Skin epidermis (tissue), 12 donors: ENCODE measurements at regions not wholly inside any gene's neighbourhood (a gene's known extent, or its start where the extent isn't known, plus 50 kb on each side); places are given as distances from the start of the nearest gene placed in this dataset.

Experiments
- H3K27ac ChIP-seq, 21 experiments: fragments of 200-600 bp; sonication (generic) in 11 of 21; one replicate each; pipeline ENCODE4 v1.5.0; 2020; ENCODE audit warnings: mild to moderate bottlenecking in 3 of 21, inconsistent platforms in 2 of 21, moderate library complexity in 2 of 21
- H3K4me3 ChIP-seq, 7 experiments: fragments of 200-600 bp; sonication (generic) in 2 of 7; one replicate each; pipeline ENCODE4 v1.5.0; 2020; ENCODE audit warnings: inconsistent platforms in 2 of 7, mild to moderate bottlenecking in 2 of 7, moderate library complexity in 1 of 7

- peak overlapping the region in 3 of 7 experiments; percentile 44 to 49 (median 49) for H3K4me3 ChIP-seq
- peak overlapping the region in 19 of 21 experiments; percentile 45 to 99 (median 91) for H3K27ac ChIP-seq
These were observed 60.2 kb upstream of the COMTD1 start for GRCh38 chr10:75295868-75296441.

- peak overlapping the region; percentile 44 to 64 (median 49) for H3K4me3 ChIP-seq
- peak overlapping the region; percentile 65 to 99 (median 91) for H3K27ac ChIP-seq
These were observed 59.3 kb upstream of the COMTD1 start for GRCh38 chr10:75294866-75295701.

GRCh38 chr10:75294518-75294865 lies 58.7 kb upstream of the COMTD1 start:
- Histone ChIP-seq H3K27ac (peak overlapping the region; percentile 65 to 99 (median 91)), H3K4me3 (peak overlapping the region; percentile 44 to 64 (median 49))

GRCh38 chr10:75294031-75294437 lies 58.3 kb upstream of the COMTD1 start:
- H3K4me3 ChIP-seq = peak overlapping the region in 3 of 7 experiments; percentile 50 to 64 (median 58)
- peak overlapping the region in 20 of 21 experiments; percentile 76 to 99 (median 91) for H3K27ac ChIP-seq

DNA sequence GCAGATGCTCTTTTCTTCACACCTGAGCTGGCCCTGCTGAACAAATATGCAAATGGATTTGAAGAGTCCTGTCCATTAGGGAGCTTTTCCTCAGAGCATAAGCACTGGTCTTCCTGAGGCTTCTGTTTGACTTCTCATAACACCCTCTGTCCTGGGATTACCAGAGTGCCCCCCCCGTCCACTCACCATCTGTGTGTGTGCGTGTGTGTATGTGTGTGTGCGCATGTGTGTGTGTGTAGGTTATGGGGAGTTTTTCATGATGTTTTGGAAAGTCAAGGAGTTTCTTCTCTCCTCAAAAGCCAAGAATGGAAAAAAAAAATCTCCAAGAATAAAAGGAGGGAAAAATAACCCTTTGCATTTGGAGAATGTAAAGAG lies 57.7 kb upstream of the COMTD1 start:
- peak overlapping the region in 2 of 21 experiments; percentile 80 to 97 for H3K27ac ChIP-seq
- H3K4me3 ChIP-seq = no peak overlapping the region

GRCh38 chr10:75292794-75293445 lies 57.2 kb upstream of the COMTD1 start:
- Histone ChIP-seq H3K27ac (no peak overlapping the region), H3K4me3 (no peak overlapping the region)

DNA sequence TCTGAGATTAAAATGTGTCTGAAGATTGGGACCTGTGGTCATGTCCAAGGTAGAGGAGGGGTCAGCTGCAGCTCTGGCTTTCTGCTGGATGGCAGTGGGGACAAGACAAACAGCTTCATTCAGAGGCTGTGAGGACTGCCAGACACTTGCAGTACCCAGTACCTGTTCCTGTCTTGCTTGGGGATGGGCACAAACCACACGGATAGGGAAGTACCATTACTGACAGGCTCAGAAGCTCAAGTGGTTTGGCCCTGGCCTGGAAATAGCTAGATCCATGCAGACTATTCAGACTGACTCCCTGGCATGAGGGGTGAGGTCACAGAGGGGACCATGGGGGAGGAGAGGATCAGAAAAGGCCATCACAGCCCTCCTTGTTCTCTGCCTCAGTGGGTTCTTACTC lies 56.0 kb upstream of the COMTD1 start:
- Histone ChIP-seq H3K4me3 (no peak overlapping the region), H3K27ac (no peak overlapping the region)

GRCh38 chr10:75288140-75288711 lies 52.5 kb upstream of the COMTD1 start:
- Histone ChIP-seq H3K27ac (no peak overlapping the region), H3K4me3 (no peak overlapping the region)

DNA sequence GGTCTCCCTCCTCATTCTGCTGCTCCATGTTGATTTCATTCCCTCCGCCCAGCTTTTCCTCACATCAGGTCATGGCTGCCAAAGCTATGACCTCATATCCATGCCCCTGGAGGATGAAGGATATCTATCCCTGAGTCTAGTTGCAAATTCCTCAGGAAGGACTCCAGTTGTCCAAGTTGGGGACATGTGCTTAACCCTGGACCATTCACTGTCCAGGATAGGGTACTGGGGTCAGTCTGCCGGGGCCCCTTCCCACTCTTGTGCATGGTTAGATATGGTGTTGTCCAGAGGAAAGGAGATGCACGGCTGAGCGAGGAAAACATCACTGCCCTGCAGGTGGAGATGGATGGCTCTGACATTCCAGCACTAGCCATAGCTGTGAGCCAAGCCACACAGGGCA lies 51.9 kb upstream of the COMTD1 start:
- H3K4me3 ChIP-seq = no peak overlapping the region
- H3K27ac ChIP-seq = no peak overlapping the region

GRCh38 chr10:75286901-75287300 lies 51.1 kb upstream of the COMTD1 start:
- Histone ChIP-seq H3K27ac (no peak overlapping the region), H3K4me3 (no peak overlapping the region)
